DMS53 (cell line): ENCODE measurements at regions not wholly inside any gene's neighbourhood (a gene's known extent, or its start where the extent isn't known, plus 50 kb on each side); places are given as distances from the start of the nearest gene placed in this dataset.

ENCODE experiments used
- DNase-seq: peaks from one replicate; lab custom pipeline; 2025; lab: John Stamatoyannopoulos, UW

DNA sequence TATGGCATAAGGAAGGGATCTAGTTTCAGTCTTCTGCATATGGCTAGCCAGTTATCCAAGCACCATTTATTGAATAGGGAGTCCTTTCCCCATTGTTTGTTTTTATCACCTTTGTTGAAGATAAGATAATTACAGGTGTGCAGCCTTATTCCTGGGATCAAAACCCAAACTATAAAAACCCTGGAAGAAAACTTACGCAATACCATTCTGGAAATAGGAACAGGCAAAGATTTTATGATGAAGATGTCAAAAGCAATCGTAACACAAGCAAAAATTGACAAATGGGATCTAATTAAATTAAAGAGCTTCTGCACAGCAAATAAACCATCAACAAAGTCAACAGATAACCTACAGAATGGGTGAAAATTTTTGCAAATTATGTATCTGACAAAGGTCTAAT, 128.5 kb upstream of the DCN start:
- no peak for DNase-seq

DNA sequence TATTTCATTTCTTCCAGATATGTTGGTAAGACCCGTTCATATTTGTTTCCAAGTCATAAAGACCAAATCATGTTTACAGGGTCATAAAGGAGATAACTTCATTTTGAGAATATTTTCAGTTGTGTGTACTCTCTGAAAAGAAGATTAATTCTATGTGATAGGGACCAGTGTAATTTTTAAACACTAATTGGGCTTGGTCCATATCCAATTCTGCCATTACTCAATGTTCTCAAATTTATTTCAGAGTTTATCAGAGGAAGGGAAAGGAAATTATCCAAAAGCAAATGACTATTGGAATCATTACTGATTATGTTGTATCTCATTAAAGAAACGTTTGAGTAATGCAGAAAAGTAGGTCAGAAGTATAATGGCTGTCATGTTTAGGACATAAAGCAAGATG, 126.8 kb upstream of the DCN start:
- no peak for DNase-seq

DNA sequence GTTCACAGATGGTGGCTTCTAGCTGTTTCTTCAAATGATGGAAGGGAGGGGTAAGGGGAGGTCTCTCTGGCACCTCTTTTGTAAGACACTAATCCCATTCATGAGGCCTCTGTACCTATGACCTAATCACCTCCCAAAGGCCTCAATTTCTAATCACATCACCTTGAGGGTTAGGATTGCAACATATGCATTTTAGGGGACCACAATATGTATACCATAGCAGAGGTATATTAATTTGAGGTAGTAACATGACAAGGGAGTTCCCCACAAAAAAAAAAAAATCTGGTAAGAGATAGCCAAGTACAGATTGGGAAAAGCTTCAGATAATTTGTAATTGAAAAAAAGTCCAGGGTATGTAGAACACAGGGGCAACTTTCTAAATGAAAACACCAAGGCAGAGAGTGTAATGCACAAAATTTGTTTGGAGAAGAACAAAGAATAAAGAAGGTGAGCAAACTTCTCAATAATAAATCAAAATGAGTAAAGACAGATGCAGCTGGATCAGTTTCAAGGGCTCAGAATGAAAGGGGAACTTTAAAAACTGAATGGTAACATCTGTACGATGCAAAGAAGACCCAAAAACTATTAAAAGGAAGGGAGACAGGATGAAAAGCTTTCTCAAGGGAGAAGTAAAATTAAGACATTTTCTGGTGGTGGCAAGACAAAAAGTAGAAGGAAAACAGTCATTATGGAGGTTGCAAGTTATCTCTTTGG, 125.5 kb upstream of the DCN start:
- no peak for DNase-seq

DNA sequence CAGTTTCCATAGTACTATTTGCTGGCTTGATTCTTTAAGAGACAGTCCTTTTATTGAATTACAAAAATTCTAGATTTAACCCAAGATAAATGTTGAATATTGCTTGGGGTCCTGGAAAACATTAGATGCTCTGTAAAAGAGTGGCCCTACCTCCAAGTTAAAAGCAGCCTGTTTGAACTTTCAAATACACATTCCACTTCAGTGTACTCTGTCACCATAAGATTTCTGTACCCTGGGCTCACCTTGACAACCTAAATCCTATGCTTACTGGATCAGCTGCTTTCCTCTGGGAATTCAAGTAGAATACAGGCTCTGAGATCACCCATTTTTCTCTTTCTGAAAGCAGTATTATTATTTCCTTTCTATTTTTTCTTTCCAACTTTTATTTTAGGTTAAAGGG, 107.7 kb upstream of the DCN start:
- no peak for DNase-seq

DNA sequence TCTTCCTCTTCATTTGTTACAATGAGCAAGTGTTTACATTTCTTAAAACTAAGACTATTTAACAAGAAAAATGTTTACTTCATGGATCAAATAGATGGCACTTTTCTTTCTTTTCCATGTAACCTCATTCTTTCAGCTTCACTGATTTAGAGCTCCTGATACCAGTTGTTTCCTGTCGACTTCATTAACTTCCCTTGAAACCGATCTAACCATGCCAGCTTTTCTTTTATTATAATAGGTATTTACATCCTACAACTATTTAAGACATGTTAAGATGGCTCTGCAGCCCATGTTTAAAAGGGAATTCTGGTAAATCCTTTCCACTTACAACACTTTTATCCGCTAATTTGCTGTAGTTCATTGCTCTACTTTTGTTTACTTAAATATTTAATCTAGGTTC, 107.3 kb upstream of the DCN start:
- DNase-seq: no peak

DNA sequence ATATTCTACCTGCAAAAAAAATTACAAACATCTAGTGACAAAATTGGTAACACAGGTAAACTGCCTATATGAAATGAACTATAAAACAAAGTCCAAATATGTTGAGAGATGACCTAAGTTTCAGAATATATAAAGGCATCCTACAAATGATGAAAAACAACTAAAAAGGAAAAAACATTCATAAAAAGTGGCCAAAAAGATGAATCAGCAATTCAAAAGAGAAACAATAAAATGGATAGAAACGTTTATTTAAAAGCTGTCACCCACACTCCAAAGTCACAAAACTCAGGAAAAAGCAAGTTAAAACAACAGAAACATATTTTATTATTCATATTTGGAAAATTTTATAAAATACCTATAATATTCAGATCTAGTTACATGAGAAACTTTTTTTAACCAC, 106.5 kb upstream of the DCN start:
- DNase-seq: no peak

DNA sequence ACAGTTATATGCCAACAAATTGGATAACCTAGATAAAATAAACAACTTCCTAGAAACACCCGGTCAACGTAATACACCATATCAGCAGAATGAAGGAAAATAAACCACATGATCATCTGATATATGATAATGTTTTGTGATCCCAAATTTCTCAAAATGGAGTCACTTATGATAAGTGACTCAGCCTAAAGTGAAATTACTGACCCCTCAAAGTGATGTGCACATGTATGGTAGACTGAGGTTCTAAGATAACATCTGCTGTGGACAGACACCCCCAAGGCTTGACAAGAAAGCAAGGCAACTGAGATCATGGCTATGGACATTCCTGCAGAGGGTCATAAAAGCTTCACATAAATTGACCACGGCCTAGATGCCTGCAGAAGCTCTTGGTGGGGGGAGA, 105.1 kb upstream of the DCN start:
- no peak for DNase-seq

DNA sequence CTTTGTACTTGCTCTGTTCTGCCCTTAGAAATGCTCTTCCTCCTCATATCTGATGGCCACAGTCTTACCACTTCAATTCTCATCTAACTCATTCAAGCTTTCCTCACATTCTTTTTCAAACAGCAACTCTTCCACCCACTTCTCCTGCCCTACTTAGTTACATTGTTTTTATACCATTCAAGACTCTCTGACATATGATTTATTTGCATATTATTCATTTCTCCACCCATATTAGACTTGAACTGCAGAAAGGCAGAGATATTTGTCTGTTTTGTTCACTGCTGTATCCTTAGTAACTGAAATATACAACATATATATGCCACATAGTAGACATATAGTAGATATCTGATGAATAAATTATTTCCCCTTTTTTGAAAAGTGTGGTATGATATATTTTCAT, 95.5 kb upstream of the DCN start:
- DNase-seq: no peak

DNA sequence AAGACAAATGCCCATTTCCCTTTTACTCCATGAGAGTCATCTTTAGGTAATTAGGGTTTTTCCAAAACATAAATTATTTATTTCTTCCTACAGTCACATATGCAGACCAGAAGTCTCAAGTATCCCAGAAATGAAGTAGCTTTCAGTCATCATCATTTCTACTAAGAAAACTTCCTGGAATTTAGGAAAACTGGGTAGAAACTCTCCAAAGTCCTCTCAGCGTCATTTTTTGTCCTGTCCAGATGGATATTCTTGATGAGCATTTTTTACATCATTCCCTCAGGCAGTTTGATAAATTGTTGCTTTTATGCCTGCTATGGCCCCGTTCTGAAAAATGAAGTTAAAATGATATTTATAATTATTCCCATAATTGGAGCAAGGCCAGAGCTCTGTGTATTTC, 93.9 kb upstream of the DCN start:
- no peak for DNase-seq

DNA sequence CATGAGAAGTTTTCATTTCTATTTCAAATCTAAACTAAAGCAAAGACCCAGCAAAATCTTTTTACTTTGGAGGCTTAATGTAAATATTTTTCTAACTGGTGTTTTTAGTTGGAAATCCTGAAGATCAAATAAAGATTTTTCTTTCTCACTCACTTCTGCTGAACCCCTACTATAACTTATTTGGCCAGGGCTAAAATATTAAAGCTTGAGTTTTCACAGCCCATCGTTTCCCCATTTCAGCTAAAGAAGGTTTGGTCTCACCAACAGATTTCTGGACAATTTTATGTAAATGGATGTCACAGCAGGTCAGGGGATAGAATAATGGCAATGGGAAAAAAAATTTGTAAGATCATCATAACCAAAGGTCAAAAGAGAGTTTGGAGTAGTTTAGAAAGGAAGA, 92.7 kb upstream of the DCN start:
- no peak for DNase-seq

DNA sequence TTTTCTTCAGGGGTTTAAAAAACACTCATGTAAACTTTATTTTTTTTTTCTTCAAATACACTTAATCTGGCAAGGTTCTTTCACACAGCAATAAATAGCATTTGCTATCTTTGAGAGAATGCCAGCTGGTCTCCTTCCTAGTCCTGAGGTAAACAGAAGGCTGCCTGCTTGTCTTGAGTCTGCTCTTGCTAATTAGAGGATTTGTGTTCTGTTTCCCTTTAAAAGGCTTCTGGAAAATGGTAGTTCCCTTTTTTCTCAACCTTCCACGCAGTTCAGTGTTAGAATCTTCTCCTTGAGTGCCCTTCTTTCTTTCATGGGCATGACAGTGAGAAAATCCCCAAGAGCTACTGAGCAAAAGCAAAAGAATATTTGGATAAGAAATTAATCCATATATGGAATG, 92.3 kb upstream of the DCN start:
- DNase-seq: no peak

DNA sequence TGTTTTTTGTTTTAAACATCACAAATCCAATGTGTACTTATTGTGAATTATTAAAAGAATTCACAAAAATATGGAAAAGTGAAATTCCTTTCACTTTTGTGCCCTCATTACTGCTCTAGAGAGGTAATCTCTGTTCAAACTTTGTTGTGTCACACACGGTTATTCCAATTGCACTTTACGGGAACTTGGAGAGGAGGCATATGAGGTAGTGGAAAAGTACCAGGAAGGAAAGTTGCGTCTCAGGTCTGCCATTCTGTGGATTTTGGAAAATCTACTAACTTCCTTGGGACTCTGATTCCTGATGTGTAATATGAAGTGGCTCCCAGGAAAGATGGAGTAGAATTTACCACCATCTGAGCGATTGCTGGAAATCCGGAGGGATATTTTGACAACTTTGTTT, 90.9 kb upstream of the DCN start:
- no peak for DNase-seq

DNA sequence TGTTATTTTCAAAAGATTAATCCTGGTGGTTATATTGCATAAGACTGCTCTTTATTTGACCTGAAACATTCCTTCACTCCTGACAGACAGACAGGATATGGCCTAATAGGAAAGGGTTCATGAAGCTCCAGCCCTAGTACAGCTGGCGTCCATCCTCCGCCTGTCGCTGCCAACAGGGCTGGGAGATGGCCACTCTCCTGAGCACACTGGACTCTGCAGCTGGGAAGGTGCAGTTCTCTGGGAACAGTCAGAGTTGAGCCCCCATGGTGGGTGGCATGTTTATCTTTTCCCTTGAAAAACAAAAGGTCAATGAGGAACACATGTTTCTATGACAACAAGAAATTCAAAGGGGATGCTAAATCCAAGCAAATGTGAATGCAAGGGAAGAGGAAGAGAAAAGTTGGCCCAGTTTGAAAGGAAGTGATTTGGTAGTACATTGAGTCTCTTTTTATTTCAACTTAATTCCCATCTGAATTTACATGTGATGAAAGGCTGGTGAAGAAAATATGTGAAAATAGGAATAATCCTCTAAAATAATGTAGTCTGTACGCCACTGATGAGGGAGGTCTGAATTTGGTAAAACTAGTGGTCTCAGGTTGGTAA, 89.9 kb upstream of the DCN start:
- DNase-seq: no peak

DNA sequence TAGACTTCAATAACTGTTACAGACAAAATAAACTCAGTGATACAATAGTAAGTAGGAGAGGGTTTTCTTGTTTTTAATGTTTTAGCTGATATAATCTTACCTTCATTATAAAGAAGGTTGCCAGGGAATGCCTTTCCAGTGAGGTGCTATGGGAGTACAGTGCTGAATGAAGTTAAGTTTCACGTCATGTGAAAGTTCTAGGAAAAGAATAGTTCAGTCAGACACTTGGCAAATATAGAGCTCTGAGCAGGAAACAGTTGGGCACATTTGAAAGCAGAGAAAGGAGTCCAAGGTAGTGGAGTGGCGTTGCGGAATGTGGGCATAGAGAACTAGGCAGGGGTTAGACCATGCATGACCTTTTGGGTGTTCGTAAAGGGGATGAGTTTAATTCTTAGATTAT, 88.6 kb upstream of the DCN start:
- no peak for DNase-seq

DNA sequence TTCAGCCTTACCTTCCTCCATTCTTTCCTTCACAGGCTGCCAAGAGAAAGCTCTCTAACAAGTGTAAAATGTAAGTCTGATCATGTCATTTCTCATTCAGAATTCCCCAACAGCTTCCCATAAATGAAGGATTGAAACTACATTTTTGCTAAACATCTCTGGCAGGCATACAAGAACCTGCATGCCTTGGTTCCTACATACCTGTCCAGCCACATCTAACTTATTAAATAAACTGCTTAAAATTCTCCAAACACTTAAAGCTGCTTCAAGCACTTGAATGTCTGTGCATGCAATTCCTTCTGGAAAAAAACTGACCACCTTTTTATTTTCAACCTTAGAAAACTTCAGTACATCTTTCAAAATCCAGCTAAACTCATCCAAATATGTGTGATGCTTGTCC, 84.4 kb upstream of the DCN start:
- no peak for DNase-seq

DNA sequence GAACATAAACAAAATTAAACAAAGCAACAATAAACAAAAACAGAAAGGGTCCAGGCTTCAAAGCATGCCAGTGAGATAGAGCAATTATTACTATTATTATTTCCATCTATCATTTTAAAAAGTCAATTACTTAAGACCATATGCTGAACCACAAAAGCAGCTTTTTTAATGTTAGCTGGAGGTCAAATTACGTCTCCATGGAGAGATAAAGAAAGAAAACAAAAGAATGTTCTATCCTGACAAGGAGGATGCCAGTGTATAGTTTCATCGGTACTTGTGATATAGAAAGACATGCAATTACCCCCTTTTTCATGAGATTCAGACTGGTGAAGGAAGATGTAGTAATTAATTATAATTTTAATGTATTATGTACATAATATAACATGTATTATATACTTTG, 81.6 kb upstream of the DCN start:
- no peak for DNase-seq

DNA sequence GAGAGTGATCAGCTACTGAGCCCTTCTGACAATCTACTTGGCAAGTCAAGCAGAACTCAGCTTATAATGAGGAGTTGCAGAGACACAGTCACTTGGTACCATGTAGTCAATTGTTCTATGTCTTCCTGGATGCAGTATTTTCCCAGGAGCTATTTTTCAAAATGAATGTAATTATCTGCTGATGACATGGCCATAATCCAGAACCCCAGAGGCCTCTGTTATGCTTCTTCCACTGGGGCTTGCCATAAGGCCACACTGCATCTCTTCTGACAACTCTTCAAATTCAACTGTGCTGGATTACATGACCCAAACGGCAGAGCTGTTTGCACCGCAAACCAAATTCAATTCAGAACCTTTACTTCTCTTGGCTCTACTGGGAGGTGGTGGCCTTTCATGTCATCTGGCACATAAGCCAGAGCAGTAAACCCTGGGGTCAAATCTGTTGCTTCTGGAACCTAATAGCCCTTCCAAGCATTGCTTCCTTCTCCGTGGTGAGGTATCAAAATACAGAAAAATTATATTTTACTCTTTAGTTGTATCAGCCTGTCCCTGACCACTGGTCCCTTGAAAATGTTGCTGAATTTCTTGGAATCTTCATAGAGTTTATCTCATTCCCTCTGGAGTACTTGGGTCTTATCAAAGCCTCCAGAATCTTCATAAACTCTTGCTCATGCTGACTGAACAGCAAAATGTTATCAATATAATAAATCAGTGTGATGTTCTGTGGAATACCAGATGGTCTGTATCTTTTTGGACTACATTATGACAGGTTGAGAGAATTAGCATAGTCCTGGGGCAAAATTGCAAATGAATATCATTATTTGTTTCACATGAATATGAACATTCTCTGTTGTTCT, 79.4 kb upstream of the DCN start:
- DNase-seq: no peak

DNA sequence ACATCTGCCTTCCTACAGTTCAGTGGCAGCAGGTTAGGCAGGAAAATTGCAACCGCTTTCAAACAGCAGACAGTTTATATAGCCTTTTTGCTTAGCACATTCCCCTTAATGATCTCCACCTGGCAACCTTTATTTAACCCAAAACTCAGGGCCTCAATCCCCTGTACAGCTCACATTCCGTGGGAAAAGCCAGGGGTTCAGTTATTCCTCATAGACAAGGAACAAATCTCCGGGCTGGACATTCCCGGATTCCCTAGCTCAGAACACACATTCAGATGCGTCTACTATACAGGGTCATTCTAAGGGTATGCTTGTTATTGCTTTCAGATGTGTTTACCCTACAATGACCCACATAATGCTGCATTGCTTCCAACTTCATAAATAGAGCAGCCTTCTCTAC, 73.8 kb upstream of the DCN start:
- DNase-seq: no peak

DNA sequence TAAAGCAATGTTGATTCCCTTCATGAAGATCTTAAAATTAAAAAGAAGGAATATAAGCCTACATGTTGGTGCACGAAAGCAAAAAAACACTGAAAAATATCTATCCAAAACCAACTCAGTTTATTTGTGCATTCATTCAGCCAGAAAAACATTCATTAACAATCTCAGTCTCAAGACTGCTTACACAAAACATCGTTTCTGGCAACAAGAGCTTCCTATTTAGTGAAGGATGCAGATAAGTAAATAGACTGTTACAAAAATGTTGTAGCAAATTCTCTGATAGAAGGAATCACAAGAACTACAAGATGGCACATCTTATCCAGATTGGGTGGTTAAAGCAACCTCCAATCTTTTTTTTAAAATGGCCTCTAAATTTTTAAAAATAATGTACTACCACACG, 69.7 kb upstream of the DCN start:
- DNase-seq: no peak

DNA sequence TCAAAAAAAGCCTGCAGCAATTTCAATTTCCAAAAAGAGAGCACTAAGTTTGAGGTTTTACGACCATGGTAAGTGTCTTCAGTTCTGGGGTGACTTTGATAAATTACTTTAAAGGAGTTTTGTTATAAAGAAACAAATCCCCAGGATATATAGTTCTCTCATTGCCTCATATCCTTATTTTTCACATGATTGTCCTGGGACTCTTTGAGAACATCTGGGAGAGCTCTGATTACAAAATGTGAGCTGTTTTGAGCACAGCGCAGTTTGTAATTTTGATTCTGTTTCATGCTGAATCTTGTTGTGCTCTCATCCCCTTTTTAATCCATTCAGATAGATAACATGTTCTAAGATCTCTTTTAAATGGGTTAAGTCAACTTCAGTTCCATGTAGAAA, 67.7 kb upstream of the DCN start:
- no peak for DNase-seq

DNA sequence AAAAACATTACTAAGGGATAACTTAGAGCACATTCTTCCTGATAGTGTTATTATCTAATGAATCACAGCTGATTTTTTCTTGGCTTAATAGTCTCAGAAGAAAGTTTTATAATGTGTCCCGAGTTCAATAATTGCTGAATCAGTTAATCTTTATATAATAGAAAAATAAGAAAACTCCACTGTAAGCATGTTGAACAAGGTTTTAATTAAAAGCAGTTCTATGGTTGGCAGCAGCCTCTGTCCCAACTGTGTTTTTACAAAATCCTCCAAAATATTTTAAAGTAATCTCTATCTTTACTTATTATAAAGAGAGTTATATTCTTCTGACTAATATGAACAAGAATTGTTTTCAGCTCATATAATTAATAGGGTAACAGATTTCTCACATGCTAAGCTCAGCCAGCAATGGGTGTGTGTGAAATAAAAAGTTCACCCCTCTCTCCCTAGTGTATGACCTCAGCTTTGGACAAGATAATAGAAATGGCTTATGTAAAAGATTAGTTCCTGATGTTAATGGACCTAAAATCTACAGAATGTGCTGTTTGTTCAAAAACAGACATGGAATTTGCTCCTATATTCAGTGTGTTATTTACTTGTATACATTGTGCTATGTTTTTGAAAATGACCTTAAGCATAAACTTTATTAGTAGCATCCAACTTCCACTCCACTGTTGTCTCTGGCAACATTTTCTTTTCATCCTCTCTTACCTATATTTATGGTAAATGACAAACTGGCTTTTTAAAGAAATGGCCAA, 67.1 kb upstream of the DCN start:
- DNase-seq: no peak

DNA sequence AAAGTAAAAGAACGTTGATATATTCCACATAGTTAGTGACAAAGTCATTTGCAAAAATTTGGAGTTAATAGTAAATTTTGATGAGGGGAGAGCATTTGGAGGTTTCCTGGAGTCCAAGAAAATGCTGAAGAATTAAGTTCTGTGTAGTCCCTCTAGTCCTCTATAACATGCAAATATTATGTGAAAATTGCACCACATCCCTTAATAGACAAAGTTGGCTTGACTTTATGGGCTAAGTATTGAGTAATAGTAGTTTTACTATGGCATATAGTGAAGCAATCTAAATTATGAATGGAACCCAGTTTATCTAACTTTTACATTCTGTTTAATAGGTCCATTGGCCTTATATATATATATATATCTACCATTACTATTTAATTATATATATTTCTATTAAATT, 66.4 kb upstream of the DCN start:
- DNase-seq: no peak

DNA sequence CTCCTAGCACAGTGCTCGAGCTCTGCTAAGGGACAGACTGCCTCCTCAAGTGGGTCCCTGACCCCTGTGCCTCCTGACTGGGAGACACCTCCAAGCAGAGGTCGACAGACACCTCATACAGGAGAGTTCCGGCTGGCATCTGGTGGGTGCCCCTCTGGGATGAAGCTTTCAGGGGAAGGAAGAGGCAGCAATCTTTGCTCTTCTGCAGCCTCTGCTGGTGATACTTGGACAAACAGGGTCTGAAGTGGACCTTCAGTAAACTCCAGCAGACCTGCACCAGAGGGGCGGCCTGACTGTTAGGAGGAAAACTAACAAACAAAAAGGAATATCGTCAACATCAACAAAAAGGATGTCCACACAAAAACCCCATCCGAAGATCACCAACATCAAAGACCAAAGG, 60.6 kb upstream of the DCN start:
- DNase-seq: peak; percentile 12
